ENCODE measurements at regions not wholly inside any gene's neighbourhood (a gene's known extent, or its start where the extent isn't known, plus 50 kb on each side); places are given as distances from the start of the nearest gene placed in this dataset.

- Histone ChIP-seq H4K91ac (ENCODE audit: insufficient read depth, low read depth, low read length) (no peak overlapping the region), H3K4me3 (ENCODE audit: insufficient read depth, low read depth, low read length) (no peak overlapping the region), H3K36me3 (ENCODE audit: control insufficient read depth, insufficient read depth, low read length) (peaks cover 4% of the 10 kb centered on the region; the same call in 1 of the 2 replicates), H3K56ac (ENCODE audit: extremely low read depth, insufficient read depth, low read length) (no peak overlapping the region), H4K20me1 (ENCODE audit: insufficient read depth, low read length) (no peaks in the 10 kb centered on the region), H3K4me1 (ENCODE audit: control insufficient read depth, insufficient read depth, low read length) (peaks cover 10% of the 10 kb centered on the region), H3K27ac (ENCODE audit: insufficient read depth, low read length) (no peak overlapping the region), H3K23ac (ENCODE audit: low read depth, low read length) (no peak overlapping the region), H2BK20ac (ENCODE audit: low read depth, low read length) (no peak overlapping the region), H4K5ac (ENCODE audit: low read depth, low read length) (no peak overlapping the region), H2BK120ac (ENCODE audit: low read depth, low read length) (no peak overlapping the region), H3K4ac (ENCODE audit: low read depth, low read length) (no peak overlapping the region), H2AFZ (replicated peaks; ENCODE audit: low read length, poor library complexity) (no peak overlapping the region), H2AK5ac (ENCODE audit: low read depth, low read length) (no peak overlapping the region), H2BK15ac (ENCODE audit: low read depth, low read length) (no peak overlapping the region), H3K14ac (replicated peaks; ENCODE audit: low read depth, low read length) (no peak overlapping the region), H3K9ac (ENCODE audit: low read depth, low read length) (no peak overlapping the region), H3K9me1 (ENCODE audit: insufficient read depth, low read length) (peaks cover 10% of the 10 kb centered on the region), H3K9me3 (ENCODE audit: control insufficient read depth, insufficient read depth, low read length) (no peaks in the 10 kb centered on the region), H3K18ac (ENCODE audit: low read depth, low read length) (no peak overlapping the region), H3K27me3 (ENCODE audit: control insufficient read depth, insufficient read depth, low read length) (no peaks in the 10 kb centered on the region), H4K8ac (ENCODE audit: low read depth in 2 of 2, low read length in 2 of 2) (no peak overlapping the region), H2AK9ac (replicated peaks; ENCODE audit: low read depth, low read length, poor library complexity) (no peak overlapping the region), H3K79me1 (ENCODE audit: low read depth in 1 of 2, low read length in 2 of 2) (no peaks in the 10 kb centered on the region), H2BK5ac (ENCODE audit: low read depth, low read length, poor library complexity, severe bottlenecking) (no peak overlapping the region), H3K4me2 (ENCODE audit: low read depth, low read length) (no peak overlapping the region)
- dilution Hi-C loops (cut with HindIII; ENCODE audit: low sequenced_read_pairs, unreplicated experiment): no loop called here
- DNase-seq (no peak), ATAC-seq (ENCODE audit: low read depth) (no peak)
- intact Hi-C loops (cut with micrococcal nuclease): no loop called here
- CTCF ChIA-PET: no interaction called here
- TF ChIP-seq BHLHE40 (IDR thresholded peaks at IDR 0.05; ENCODE audit: low read depth, low read length) (no peak), SMC3 (IDR thresholded peaks at IDR 0.05; ENCODE audit: low read depth, low read length) (no peak), NFE2L2 (IDR thresholded peaks at IDR 0.05; ENCODE audit: low read depth, low read length) (no peak), MAFK (IDR thresholded peaks at IDR 0.05; ENCODE audit: low read depth, low read length) (no peak), RAD21 (IDR thresholded peaks at IDR 0.05; ENCODE audit: low read length) (no peak), ELK1 (IDR thresholded peaks at IDR 0.05; ENCODE audit: borderline replicate concordance, low read depth, low read length) (no peak)
- TF ChIP-seq, protein P1, sequence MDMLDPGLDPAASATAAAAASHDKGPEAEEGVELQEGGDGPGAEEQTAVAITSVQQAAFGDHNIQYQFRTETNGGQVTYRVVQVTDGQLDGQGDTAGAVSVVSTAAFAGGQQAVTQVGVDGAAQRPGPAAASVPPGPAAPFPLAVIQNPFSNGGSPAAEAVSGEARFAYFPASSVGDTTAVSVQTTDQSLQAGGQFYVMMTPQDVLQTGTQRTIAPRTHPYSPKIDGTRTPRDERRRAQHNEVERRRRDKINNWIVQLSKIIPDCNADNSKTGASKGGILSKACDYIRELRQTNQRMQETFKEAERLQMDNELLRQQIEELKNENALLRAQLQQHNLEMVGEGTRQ (IDR thresholded peaks at IDR 0.05; ENCODE audit: low read depth, low read length): no peak
- BruUV-seq (replicated peaks): no TSS peak
- WGBS, 2 experiments (ENCODE audit: extremely low coverage in 2 of 2, insufficient read length in 1 of 2): 95% methylated on average over 2 of the region's 5 CpGs; no CpG with 5 or more reads in 1 of the 2 experiments
- in situ Hi-C loops (cut with MboI; ENCODE audit: low sequenced_read_pairs): loop anchor here (5.0 to 10.0 kb wide), 2 partner anchors 590 to 667 kb away; no protein-coding TSS in a partner anchor
- POLR2A ChIA-PET (ENCODE audit: unreplicated experiment): no interaction called here
Measured at GRCh38 chr1:173414539-173415226, 62.5 kb upstream of the PRDX6 start.

All from IMR-90 (cell line).